ENCODE measurements at regions not wholly inside any gene's neighbourhood (a gene's known extent, or its start where the extent isn't known, plus 50 kb on each side); places are given as distances from the start of the nearest gene placed in this dataset.

DNA sequence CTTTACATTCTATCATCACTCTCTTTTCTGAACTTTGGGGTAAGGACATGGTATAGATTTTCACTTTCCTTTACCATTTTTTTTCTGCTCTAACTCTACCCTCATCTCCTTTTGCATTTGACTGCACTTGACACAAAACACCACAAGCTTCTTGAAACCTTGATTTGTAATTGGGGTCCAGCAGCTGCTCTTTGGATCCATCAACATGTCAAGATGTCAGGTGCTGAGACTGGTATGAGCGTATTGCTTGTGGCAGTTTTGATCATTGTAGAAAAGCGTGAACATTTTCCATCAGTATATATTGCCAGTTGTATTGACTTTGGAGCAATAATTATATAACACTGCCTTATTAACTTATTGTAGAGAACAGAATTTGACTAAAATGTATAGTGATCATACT is 838.6 kb downstream of the TRHDE start:
- TF ChIP-seq POLR2A (IDR thresholded peaks at IDR 0.05) = no peak
- TF ChIP-seq, protein P1, sequence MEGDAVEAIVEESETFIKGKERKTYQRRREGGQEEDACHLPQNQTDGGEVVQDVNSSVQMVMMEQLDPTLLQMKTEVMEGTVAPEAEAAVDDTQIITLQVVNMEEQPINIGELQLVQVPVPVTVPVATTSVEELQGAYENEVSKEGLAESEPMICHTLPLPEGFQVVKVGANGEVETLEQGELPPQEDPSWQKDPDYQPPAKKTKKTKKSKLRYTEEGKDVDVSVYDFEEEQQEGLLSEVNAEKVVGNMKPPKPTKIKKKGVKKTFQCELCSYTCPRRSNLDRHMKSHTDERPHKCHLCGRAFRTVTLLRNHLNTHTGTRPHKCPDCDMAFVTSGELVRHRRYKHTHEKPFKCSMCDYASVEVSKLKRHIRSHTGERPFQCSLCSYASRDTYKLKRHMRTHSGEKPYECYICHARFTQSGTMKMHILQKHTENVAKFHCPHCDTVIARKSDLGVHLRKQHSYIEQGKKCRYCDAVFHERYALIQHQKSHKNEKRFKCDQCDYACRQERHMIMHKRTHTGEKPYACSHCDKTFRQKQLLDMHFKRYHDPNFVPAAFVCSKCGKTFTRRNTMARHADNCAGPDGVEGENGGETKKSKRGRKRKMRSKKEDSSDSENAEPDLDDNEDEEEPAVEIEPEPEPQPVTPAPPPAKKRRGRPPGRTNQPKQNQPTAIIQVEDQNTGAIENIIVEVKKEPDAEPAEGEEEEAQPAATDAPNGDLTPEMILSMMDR (IDR thresholded peaks at IDR 0.05) = no peak
